IMR-90 (cell line): ENCODE measurements at regions not wholly inside any gene's neighbourhood (a gene's known extent, or its start where the extent isn't known, plus 50 kb on each side); places are given as distances from the start of the nearest gene placed in this dataset.

ENCODE experiments used
- ATAC-seq: fragments of 200-7000 bp; cut with Tn5 transposase; 2 replicates; pipeline ENCODE4 v1.9.1; 2020; ENCODE audit warnings: low read depth, mild to moderate bottlenecking, moderate library complexity
- BruUV-seq: library from RNA; stranded (reverse); fragments of 400-500 nt; replicated peaks from 2 replicates; lab custom pipeline; 2021; lab: Mats Ljungman, UMichigan
- CTCF ChIA-PET: fragments of 300-600 bp; formaldehyde crosslinking; extraction: SDS; loops from one replicate; lab custom pipeline; 2021; ENCODE audit warnings: antibody characterized with exemption; lab: Yijun Ruan, JAX
- POLR2A ChIA-PET: fragments of 300-600 bp; sonication (Branson Sonifier 250); formaldehyde crosslinking; loops from one replicate; lab custom pipeline; 2022; ENCODE audit warnings: antibody characterized with exemption; ENCODE audit not compliant: unreplicated experiment; lab: Charles Lee
- DNase-seq: peaks from one replicate; pipeline ENCODE4 v3.0.0; 2013
- H2AFZ ChIP-seq: replicated peaks from 2 replicates; pipeline ENCODE3; 2013; ENCODE audit warnings: low read length, mild to moderate bottlenecking; ENCODE audit not compliant: poor library complexity
- H2AK5ac ChIP-seq: 2 replicates; pipeline ENCODE4 v1.6.1; 2013; ENCODE audit warnings: low read depth, low read length, inconsistent platforms
- H2AK9ac ChIP-seq: replicated peaks from 2 replicates; pipeline ENCODE3; 2013; ENCODE audit warnings: mild to moderate bottlenecking, low read depth, low read length, moderate library complexity; ENCODE audit not compliant: poor library complexity
- H2BK120ac ChIP-seq: 2 replicates; pipeline ENCODE4 v1.6.1; 2013; ENCODE audit warnings: low read depth, low read length, inconsistent platforms
- H2BK15ac ChIP-seq: 3 replicates; pipeline ENCODE4 v1.6.1; 2013; ENCODE audit warnings: low read depth, low read length, inconsistent platforms
- H2BK20ac ChIP-seq: 2 replicates; pipeline ENCODE4 v1.6.1; 2013; ENCODE audit warnings: low read depth, mild to moderate bottlenecking, inconsistent platforms, low read length, moderate library complexity
- H2BK5ac ChIP-seq: 2 replicates; pipeline ENCODE4 v1.6.1; 2013; ENCODE audit warnings: mild to moderate bottlenecking, low read depth, low read length, inconsistent platforms; ENCODE audit not compliant: poor library complexity, severe bottlenecking
- H3K14ac ChIP-seq: replicated peaks from 2 replicates; pipeline ENCODE4 v1.6.1; 2013; ENCODE audit warnings: low read depth, low read length, inconsistent platforms
- H3K18ac ChIP-seq: 2 replicates; pipeline ENCODE4 v1.6.1; 2013; ENCODE audit warnings: low read depth, low read length, control low read depth
- H3K23ac ChIP-seq: 2 replicates; pipeline ENCODE4 v1.6.1; 2013; ENCODE audit warnings: low read depth, low read length, inconsistent platforms
- H3K27ac ChIP-seq: 2 replicates; pipeline ENCODE4 v1.5.1; 2013; ENCODE audit warnings: mild to moderate bottlenecking, control low read depth, low read length; ENCODE audit not compliant: insufficient read depth
- H3K27me3 ChIP-seq: 2 replicates; pipeline ENCODE4 v1.6.1; 2013; ENCODE audit warnings: low read length; ENCODE audit not compliant: control insufficient read depth, insufficient read depth
- H3K36me3 ChIP-seq: 2 replicates; pipeline ENCODE4 v1.6.1; 2013; ENCODE audit warnings: low read length, mixed read lengths; ENCODE audit not compliant: control insufficient read depth, insufficient read depth
- H3K4ac ChIP-seq: 2 replicates; pipeline ENCODE4 v1.6.1; 2013; ENCODE audit warnings: low read depth, low read length, inconsistent platforms
- H3K4me1 ChIP-seq: 2 replicates; pipeline ENCODE4 v1.6.1; 2013; ENCODE audit warnings: low read length, mixed read lengths; ENCODE audit not compliant: control insufficient read depth, insufficient read depth
- H3K4me2 ChIP-seq: 2 replicates; pipeline ENCODE4 v1.6.1; 2013; ENCODE audit warnings: low read depth, mild to moderate bottlenecking, control low read depth, low read length, moderate library complexity
- H3K4me3 ChIP-seq: 2 replicates; pipeline ENCODE4 v1.5.1; 2013; ENCODE audit warnings: low read depth, mild to moderate bottlenecking, control low read depth, low read length, moderate library complexity; ENCODE audit not compliant: insufficient read depth
- H3K56ac ChIP-seq: 2 replicates; pipeline ENCODE4 v1.6.1; 2013; ENCODE audit warnings: low read length, inconsistent platforms; ENCODE audit not compliant: insufficient read depth; ENCODE audit errors: extremely low read depth
- H3K79me1 ChIP-seq, 2 experiments: 2 replicates each; pipeline ENCODE4 v1.6.1; 2013; ENCODE audit warnings: low read length in 2 of 2, inconsistent platforms in 1 of 2, low read depth in 1 of 2
- H3K9ac ChIP-seq: 2 replicates; pipeline ENCODE4 v1.6.1; 2013; ENCODE audit warnings: low read depth, low read length, control low read depth
- H3K9me1 ChIP-seq: 2 replicates; pipeline ENCODE4 v1.6.1; 2013; ENCODE audit warnings: low read length, inconsistent platforms; ENCODE audit not compliant: insufficient read depth
- H3K9me3 ChIP-seq: 2 replicates; pipeline ENCODE4 v1.6.1; 2013; ENCODE audit warnings: low read length; ENCODE audit not compliant: control insufficient read depth, insufficient read depth
- H4K20me1 ChIP-seq: 2 replicates; pipeline ENCODE4 v1.6.1; 2013; ENCODE audit warnings: low read length, inconsistent platforms; ENCODE audit not compliant: insufficient read depth
- H4K5ac ChIP-seq: 2 replicates; pipeline ENCODE4 v1.6.1; 2013; ENCODE audit warnings: mild to moderate bottlenecking, low read depth, low read length, control low read depth
- H4K8ac ChIP-seq, 2 experiments: 2 replicates each; pipeline ENCODE4 v1.6.1; 2013; ENCODE audit warnings: low read depth in 2 of 2, low read length in 2 of 2, control low read depth in 1 of 2, inconsistent platforms in 1 of 2
- H4K91ac ChIP-seq: 2 replicates; pipeline ENCODE4 v1.6.1; 2013; ENCODE audit warnings: low read depth, low read length, inconsistent platforms; ENCODE audit not compliant: insufficient read depth
- BHLHE40 ChIP-seq: fragments of 150-350 bp; IDR thresholded peaks from 2 replicates; pipeline ENCODE4 v1.6.1; 2016; ENCODE audit warnings: mild to moderate bottlenecking, low read depth, low read length
- FOS ChIP-seq: fragments of 150-350 bp; IDR thresholded peaks from 2 replicates; pipeline ENCODE4 v1.6.1; 2016; ENCODE audit warnings: low read depth, low read length
- MAFK ChIP-seq: IDR thresholded peaks from 2 replicates; pipeline ENCODE4 v1.6.1; 2012; ENCODE audit warnings: low read depth, low read length, improper control_type of control experiment
- MXI1 ChIP-seq: IDR thresholded peaks from 2 replicates; pipeline ENCODE4 v1.6.1; 2012; ENCODE audit warnings: low read depth, mild to moderate bottlenecking, low read length, moderate library complexity, borderline replicate concordance
- NFE2L2 ChIP-seq: fragments of 150-350 bp; IDR thresholded peaks from 2 replicates; pipeline ENCODE4 v1.6.1; 2016; ENCODE audit warnings: low read depth, mild to moderate bottlenecking, low read length
- POLR2A ChIP-seq: IDR thresholded peaks from 2 replicates; pipeline ENCODE4 v1.6.1; 2012; ENCODE audit warnings: mild to moderate bottlenecking, low read depth, low read length
- RAD21 ChIP-seq: IDR thresholded peaks from 2 replicates; pipeline ENCODE4 v1.6.1; 2012; ENCODE audit warnings: low read length, improper control_type of control experiment
- SMC3 ChIP-seq: fragments of 150-350 bp; IDR thresholded peaks from 2 replicates; pipeline ENCODE4 v1.6.1; 2016; ENCODE audit warnings: low read depth, mild to moderate bottlenecking, antibody characterized with exemption, low read length, moderate library complexity
- USF2 ChIP-seq: fragments of 150-350 bp; IDR thresholded peaks from 2 replicates; pipeline ENCODE4 v1.6.1; 2017; ENCODE audit warnings: mild to moderate bottlenecking, antibody characterized with exemption, low read length, low read depth
- WGBS, 2 experiments: methylation state at CpG; one replicate each; pipeline versions ENCODE4 v1.1.5 to v1.1.7; 2013; ENCODE audit warnings: missing lambda C conversion rate in 2 of 2; ENCODE audit not compliant: insufficient read length in 1 of 2; ENCODE audit errors: extremely low coverage in 2 of 2; 5-methylcytosine and 5-hydroxymethylcytosine counted together
- dilution Hi-C: fragments of 300-500 bp; cut with HindIII; formaldehyde crosslinking; loops from one replicate; pipeline ENCODE4 v1.14.3; 2018; ENCODE audit warnings: low sequenced_read_pairs; ENCODE audit not compliant: unreplicated experiment
- in situ Hi-C: fragments of 300-500 bp; cut with MboI; formaldehyde crosslinking; loops from 3 replicates; pipeline ENCODE4 v1.14.3; 2019; ENCODE audit warnings: low sequenced_read_pairs, inconsistent platforms, mixed read lengths
- intact Hi-C: fragments of 100-400 bp; cut with micrococcal nuclease; formaldehyde crosslinking; loops from 2 replicates; pipeline ENCODE4 v1.10.0; 2022

- H4K8ac ChIP-seq = no peak overlapping the region
- H3K27me3 ChIP-seq = no peaks in the 10 kb centered on the region
- POLR2A ChIA-PET = no interaction called here
- H2BK20ac ChIP-seq = no peak overlapping the region
- H2AFZ ChIP-seq = no peak overlapping the region
- intact Hi-C loops = no loop called here
- dilution Hi-C loops = no loop called here
- in situ Hi-C loops = loop anchor here (10.0 to 25.0 kb wide), 3 partner anchors 275 to 847 kb away; partner anchors contain the start of gene VEGFC
- no peaks in the 10 kb centered on the region for H3K9me3 ChIP-seq
- no peaks in the 10 kb centered on the region for H4K20me1 ChIP-seq
- no peak overlapping the region for H3K18ac ChIP-seq
- H2BK15ac ChIP-seq = no peak overlapping the region
- no peak overlapping the region for H3K4me3 ChIP-seq
- CTCF ChIA-PET = no interaction called here
- no peak overlapping the region for H2BK5ac ChIP-seq
- H4K91ac ChIP-seq = no peak overlapping the region
- H3K23ac ChIP-seq = no peak overlapping the region
- no peak overlapping the region for H3K4ac ChIP-seq
- no peak overlapping the region for H3K14ac ChIP-seq
- no peak overlapping the region for H2AK9ac ChIP-seq
- no CpG with 5 or more reads among the region's 1 CpG for WGBS, 2 experiments
- peaks cover 2% of the 10 kb centered on the region for H3K4me1 ChIP-seq
- H4K5ac ChIP-seq = no peak overlapping the region
- DNase-seq = peak; percentile 62
- H3K27ac ChIP-seq = no peak overlapping the region
- no peaks in the 10 kb centered on the region for H3K9me1 ChIP-seq
- ATAC-seq = peak; percentile 53
- no TSS peak for BruUV-seq
- TF ChIP-seq MXI1 = no peak
- no peak for TF ChIP-seq RAD21
- TF ChIP-seq NFE2L2 = no peak
- TF ChIP-seq USF2 = no peak
- TF ChIP-seq SMC3 = no peak
- TF ChIP-seq FOS = no peak
- no peak for TF ChIP-seq BHLHE40
- no peak for TF ChIP-seq MAFK
- TF ChIP-seq POLR2A = no peak
- no peak overlapping the region for H3K4me2 ChIP-seq
- H3K79me1 ChIP-seq = no peaks in the 10 kb centered on the region
- no peak overlapping the region for H3K9ac ChIP-seq
- no peaks in the 10 kb centered on the region for H3K36me3 ChIP-seq
- no peak overlapping the region for H2BK120ac ChIP-seq
- no peak overlapping the region for H3K56ac ChIP-seq
- H2AK5ac ChIP-seq = no peak overlapping the region
Measured at GRCh38 chr4:176387571-176387970, 67.8 kb downstream of the SPCS3 start.
